HEK293 (cell line): ENCODE measurements at regions not wholly inside any gene's neighbourhood (a gene's known extent, or its start where the extent isn't known, plus 50 kb on each side); places are given as distances from the start of the nearest gene placed in this dataset.

ENCODE experiments used
- CTCF ChIA-PET: fragments of 350-600 bp; formaldehyde crosslinking; extraction: SDS; loops from one replicate; lab custom pipeline; 2021; ENCODE audit warnings: antibody characterized with exemption; lab: Yijun Ruan, JAX
- POLR2A ChIA-PET: fragments of 300-600 bp; formaldehyde crosslinking; extraction: SDS; loops from one replicate; lab custom pipeline; 2020; ENCODE audit warnings: antibody characterized with exemption, inconsistent platforms; lab: Yijun Ruan, JAX
- H3K27ac ChIP-seq: fragments of 200-500 bp; sonication (Bioruptor generic); 2 replicates; pipeline ENCODE4 v1.5.1; 2014; ENCODE audit warnings: low read depth, low read length, control low read depth, inconsistent platforms; ENCODE audit errors: extremely low read depth
- H3K36me3 ChIP-seq, 2 experiments: fragments of 200-500 bp in 1 of 2; sonication (Bioruptor generic) in 1 of 2; 1 replicate in 1 of 2; 2 replicates in 1 of 2; pipeline ENCODE4 v1.5.1; 2014 to 2017; ENCODE audit warnings: inconsistent platforms in 2 of 2, low read length in 2 of 2; ENCODE audit not compliant: control insufficient read depth in 2 of 2, insufficient read depth in 1 of 2
- H3K4me1 ChIP-seq: fragments of 200-500 bp; sonication (Bioruptor generic); 2 replicates; pipeline ENCODE4 v1.5.1; 2014; ENCODE audit warnings: mild to moderate bottlenecking, low read length, inconsistent platforms; ENCODE audit not compliant: control insufficient read depth, insufficient read depth
- H3K4me3 ChIP-seq: 2 replicates; pipeline ENCODE4 v1.5.1; 2011; ENCODE audit warnings: low read depth, mild to moderate bottlenecking, control low read depth, low read length, moderate library complexity
- H3K9me3 ChIP-seq: fragments of 200-500 bp; sonication (Bioruptor generic); 2 replicates; pipeline ENCODE4 v1.5.1; 2014; ENCODE audit warnings: low read depth, low read length, inconsistent platforms; ENCODE audit not compliant: control insufficient read depth, insufficient read depth
- ATF2 ChIP-seq: fragments of 450-650 bp; formaldehyde crosslinking; IDR thresholded peaks from 2 replicates; pipeline ENCODE4 v1.5.1; 2016; ENCODE audit warnings: missing biosample characterization, missing genetic modification characterization, low read depth
- KLF8 ChIP-seq: fragments of 450-650 bp; formaldehyde crosslinking; IDR thresholded peaks from 2 replicates; pipeline ENCODE4 v1.5.1; 2016; ENCODE audit warnings: missing biosample characterization, missing genetic modification characterization
- MZF1 ChIP-seq: fragments of 450-650 bp; formaldehyde crosslinking; IDR thresholded peaks from 2 replicates; pipeline ENCODE4 v1.5.1; 2017; ENCODE audit warnings: missing biosample characterization, missing genetic modification characterization, borderline replicate concordance
- OVOL3 ChIP-seq: fragments of 450-650 bp; formaldehyde crosslinking; IDR thresholded peaks from 2 replicates; pipeline ENCODE4 v1.5.1; 2016; ENCODE audit warnings: missing biosample characterization, missing genetic modification characterization
- PRDM1 ChIP-seq: fragments of 450-650 bp; formaldehyde crosslinking; IDR thresholded peaks from 2 replicates; pipeline ENCODE4; 2016; ENCODE audit warnings: missing biosample characterization, missing genetic modification characterization
- WT1 ChIP-seq: fragments of 450-650 bp; formaldehyde crosslinking; IDR thresholded peaks from 2 replicates; pipeline ENCODE4 v1.5.1; 2016; ENCODE audit warnings: missing biosample characterization, missing genetic modification characterization
- ZBTB20 ChIP-seq: fragments of 450-650 bp; formaldehyde crosslinking; IDR thresholded peaks from 2 replicates; pipeline ENCODE4 v1.5.1; 2016; ENCODE audit warnings: missing biosample characterization, missing genetic modification characterization
- ZBTB21 ChIP-seq: fragments of 450-650 bp; formaldehyde crosslinking; IDR thresholded peaks from 2 replicates; pipeline ENCODE4 v1.5.1; 2017; ENCODE audit warnings: missing biosample characterization, missing genetic modification characterization
- ZBTB48 ChIP-seq: fragments of 450-650 bp; formaldehyde crosslinking; IDR thresholded peaks from 2 replicates; pipeline ENCODE4 v1.5.1; 2016; ENCODE audit warnings: missing biosample characterization, missing genetic modification characterization
- ZBTB49 ChIP-seq: fragments of 450-650 bp; formaldehyde crosslinking; IDR thresholded peaks from 2 replicates; pipeline ENCODE4 v1.5.1; 2016; ENCODE audit warnings: missing biosample characterization, missing genetic modification characterization, low read depth
- ZBTB7A ChIP-seq: fragments of 450-650 bp; formaldehyde crosslinking; IDR thresholded peaks from 2 replicates; pipeline ENCODE4 v1.5.1; 2016; ENCODE audit warnings: low read depth, missing biosample characterization, missing genetic modification characterization
- ZNF114 ChIP-seq: fragments of 450-650 bp; formaldehyde crosslinking; IDR thresholded peaks from 2 replicates; pipeline ENCODE4 v1.5.0; 2017; ENCODE audit warnings: missing biosample characterization, missing genetic modification characterization
- ZNF155 ChIP-seq: fragments of 450-650 bp; formaldehyde crosslinking; IDR thresholded peaks from 2 replicates; pipeline ENCODE4 v1.5.1; 2016; ENCODE audit warnings: missing biosample characterization, missing genetic modification characterization
- ZNF202 ChIP-seq: fragments of 450-650 bp; formaldehyde crosslinking; IDR thresholded peaks from 2 replicates; pipeline ENCODE4 v1.5.1; 2016; ENCODE audit warnings: missing biosample characterization, missing genetic modification characterization, borderline replicate concordance
- ZNF221 ChIP-seq: fragments of 450-650 bp; formaldehyde crosslinking; IDR thresholded peaks from 2 replicates; pipeline ENCODE4 v1.5.1; 2017; ENCODE audit warnings: missing biosample characterization, missing genetic modification characterization, borderline replicate concordance
- ZNF354C ChIP-seq: fragments of 450-650 bp; formaldehyde crosslinking; IDR thresholded peaks from 2 replicates; pipeline ENCODE4 v1.5.1; 2016; ENCODE audit warnings: missing biosample characterization, missing genetic modification characterization, low read depth, borderline replicate concordance
- ZNF423 ChIP-seq: fragments of 450-650 bp; formaldehyde crosslinking; IDR thresholded peaks from 2 replicates; pipeline ENCODE4 v1.5.1; 2016; ENCODE audit warnings: missing biosample characterization, missing genetic modification characterization
- ZNF501 ChIP-seq: fragments of 450-650 bp; formaldehyde crosslinking; IDR thresholded peaks from 2 replicates; pipeline ENCODE4 v1.5.1; 2016; ENCODE audit warnings: missing biosample characterization, missing genetic modification characterization
- ZNF768 ChIP-seq: fragments of 450-650 bp; formaldehyde crosslinking; IDR thresholded peaks from 2 replicates; pipeline ENCODE4 v1.5.1; 2018; ENCODE audit warnings: missing biosample characterization, mild to moderate bottlenecking, missing genetic modification characterization
- ZNF776 ChIP-seq: fragments of 450-650 bp; formaldehyde crosslinking; IDR thresholded peaks from 2 replicates; pipeline ENCODE4 v1.5.0; 2017; ENCODE audit warnings: missing biosample characterization, missing genetic modification characterization, borderline replicate concordance
- ZNF791 ChIP-seq: fragments of 450-650 bp; formaldehyde crosslinking; IDR thresholded peaks from 2 replicates; pipeline ENCODE4 v1.5.1; 2016; ENCODE audit warnings: missing biosample characterization, missing genetic modification characterization
- TF ChIP-seq, protein P1 (sequence below): fragments of 450-650 bp; formaldehyde crosslinking; IDR thresholded peaks from 2 replicates; pipeline ENCODE4 v1.5.1; 2016; ENCODE audit warnings: missing biosample characterization, missing genetic modification characterization

DNA sequence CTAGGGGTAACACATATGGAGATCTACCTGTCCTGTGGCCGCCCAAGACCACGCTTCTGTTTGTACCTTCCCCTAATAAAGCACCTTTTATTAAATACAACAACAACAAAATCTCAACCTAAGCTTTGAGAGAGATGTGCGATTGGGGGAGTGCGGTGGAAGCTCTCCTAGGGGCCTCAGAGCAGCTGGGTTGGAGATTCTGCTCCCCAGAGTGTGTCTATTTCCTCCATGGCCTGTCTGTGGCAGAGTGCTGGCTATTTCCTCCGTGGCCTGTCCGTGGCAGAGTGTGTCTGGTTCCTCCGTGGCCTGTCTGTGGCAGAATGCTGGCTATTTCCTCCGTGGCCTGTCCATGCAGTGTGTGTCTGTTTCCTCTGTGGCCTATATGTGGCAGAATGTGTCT is 139.3 kb upstream of the IPO9 start:
- H3K36me3 ChIP-seq, result no peaks in the 10 kb centered on the region
- H3K4me3 ChIP-seq, result no peak overlapping the region
- no peak overlapping the region for H3K27ac ChIP-seq
- H3K9me3 ChIP-seq, result no peaks in the 10 kb centered on the region
- no peak for TF ChIP-seq ZNF768 (tag by site-specific recombination)
- TF ChIP-seq, all 188 proteins: peak for 0
- peaks cover 10% of the 10 kb centered on the region for H3K4me1 ChIP-seq
- ChIA-PET POLR2A (no interaction called here), CTCF (interaction anchor here (0.6 to 1.2 kb wide), 2 partner anchors 14 to 158 kb away, joined by 3 to 4 read pairs; no protein-coding TSS in a partner anchor)

DNA sequence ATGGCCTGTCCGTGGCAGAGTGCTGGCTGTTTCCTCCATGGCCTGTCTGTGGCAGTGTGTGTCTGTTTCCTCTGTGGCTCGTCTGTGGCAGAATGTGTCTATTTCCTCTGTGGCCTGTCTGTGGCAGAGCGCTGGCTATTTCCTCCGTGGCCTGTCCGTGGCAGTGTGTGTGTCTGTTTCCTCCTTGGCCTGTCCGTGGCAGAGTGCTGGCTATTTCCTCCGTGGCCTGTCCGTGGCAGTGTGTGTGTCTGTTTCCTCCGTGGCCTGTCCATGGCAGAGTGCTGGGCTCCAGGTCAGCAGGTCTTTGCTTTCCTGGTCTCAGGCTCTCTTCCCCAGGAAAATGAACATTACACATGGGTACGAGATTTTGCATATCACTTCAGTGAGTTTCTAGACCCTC is 138.4 kb upstream of the IPO9 start:
- CTCF ChIA-PET, result interaction anchor here (0.7 kb wide), 1 partner anchor 29 kb away, joined by 4 read pairs; no protein-coding TSS in a partner anchor
- no peak for TF ChIP-seq ZBTB21 (tag by site-specific recombination)
- TF ChIP-seq ZNF423 (tag by site-specific recombination), result no peak
- no peak for TF ChIP-seq PRDM1 (tag by site-specific recombination)
- TF ChIP-seq, protein P1, sequence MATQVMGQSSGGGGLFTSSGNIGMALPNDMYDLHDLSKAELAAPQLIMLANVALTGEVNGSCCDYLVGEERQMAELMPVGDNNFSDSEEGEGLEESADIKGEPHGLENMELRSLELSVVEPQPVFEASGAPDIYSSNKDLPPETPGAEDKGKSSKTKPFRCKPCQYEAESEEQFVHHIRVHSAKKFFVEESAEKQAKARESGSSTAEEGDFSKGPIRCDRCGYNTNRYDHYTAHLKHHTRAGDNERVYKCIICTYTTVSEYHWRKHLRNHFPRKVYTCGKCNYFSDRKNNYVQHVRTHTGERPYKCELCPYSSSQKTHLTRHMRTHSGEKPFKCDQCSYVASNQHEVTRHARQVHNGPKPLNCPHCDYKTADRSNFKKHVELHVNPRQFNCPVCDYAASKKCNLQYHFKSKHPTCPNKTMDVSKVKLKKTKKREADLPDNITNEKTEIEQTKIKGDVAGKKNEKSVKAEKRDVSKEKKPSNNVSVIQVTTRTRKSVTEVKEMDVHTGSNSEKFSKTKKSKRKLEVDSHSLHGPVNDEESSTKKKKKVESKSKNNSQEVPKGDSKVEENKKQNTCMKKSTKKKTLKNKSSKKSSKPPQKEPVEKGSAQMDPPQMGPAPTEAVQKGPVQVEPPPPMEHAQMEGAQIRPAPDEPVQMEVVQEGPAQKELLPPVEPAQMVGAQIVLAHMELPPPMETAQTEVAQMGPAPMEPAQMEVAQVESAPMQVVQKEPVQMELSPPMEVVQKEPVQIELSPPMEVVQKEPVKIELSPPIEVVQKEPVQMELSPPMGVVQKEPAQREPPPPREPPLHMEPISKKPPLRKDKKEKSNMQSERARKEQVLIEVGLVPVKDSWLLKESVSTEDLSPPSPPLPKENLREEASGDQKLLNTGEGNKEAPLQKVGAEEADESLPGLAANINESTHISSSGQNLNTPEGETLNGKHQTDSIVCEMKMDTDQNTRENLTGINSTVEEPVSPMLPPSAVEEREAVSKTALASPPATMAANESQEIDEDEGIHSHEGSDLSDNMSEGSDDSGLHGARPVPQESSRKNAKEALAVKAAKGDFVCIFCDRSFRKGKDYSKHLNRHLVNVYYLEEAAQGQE (tag by site-specific recombination), result no peak
- TF ChIP-seq ZNF202 (tag by site-specific recombination), result no peak
- TF ChIP-seq ZNF501, result no peak
- TF ChIP-seq ZNF791 (tag by site-specific recombination), result no peak
- TF ChIP-seq ZNF114 (tag by site-specific recombination), result no peak
- TF ChIP-seq ZNF354C (tag by site-specific recombination), result no peak
- no peak for TF ChIP-seq ATF2
- TF ChIP-seq ZNF155 (tag by site-specific recombination), result no peak
- no peak for TF ChIP-seq ZBTB48 (tag by site-specific recombination)
- no peak for TF ChIP-seq ZBTB20 (tag by site-specific recombination)
- TF ChIP-seq, all 188 proteins: peak for 0
- Histone ChIP-seq H3K27ac (no peak overlapping the region), H3K4me1 (peaks cover 10% of the 10 kb centered on the region), H3K4me3 (no peak overlapping the region), H3K36me3 (no peaks in the 10 kb centered on the region), H3K9me3 (no peaks in the 10 kb centered on the region)
- POLR2A ChIA-PET, result no interaction called here

DNA sequence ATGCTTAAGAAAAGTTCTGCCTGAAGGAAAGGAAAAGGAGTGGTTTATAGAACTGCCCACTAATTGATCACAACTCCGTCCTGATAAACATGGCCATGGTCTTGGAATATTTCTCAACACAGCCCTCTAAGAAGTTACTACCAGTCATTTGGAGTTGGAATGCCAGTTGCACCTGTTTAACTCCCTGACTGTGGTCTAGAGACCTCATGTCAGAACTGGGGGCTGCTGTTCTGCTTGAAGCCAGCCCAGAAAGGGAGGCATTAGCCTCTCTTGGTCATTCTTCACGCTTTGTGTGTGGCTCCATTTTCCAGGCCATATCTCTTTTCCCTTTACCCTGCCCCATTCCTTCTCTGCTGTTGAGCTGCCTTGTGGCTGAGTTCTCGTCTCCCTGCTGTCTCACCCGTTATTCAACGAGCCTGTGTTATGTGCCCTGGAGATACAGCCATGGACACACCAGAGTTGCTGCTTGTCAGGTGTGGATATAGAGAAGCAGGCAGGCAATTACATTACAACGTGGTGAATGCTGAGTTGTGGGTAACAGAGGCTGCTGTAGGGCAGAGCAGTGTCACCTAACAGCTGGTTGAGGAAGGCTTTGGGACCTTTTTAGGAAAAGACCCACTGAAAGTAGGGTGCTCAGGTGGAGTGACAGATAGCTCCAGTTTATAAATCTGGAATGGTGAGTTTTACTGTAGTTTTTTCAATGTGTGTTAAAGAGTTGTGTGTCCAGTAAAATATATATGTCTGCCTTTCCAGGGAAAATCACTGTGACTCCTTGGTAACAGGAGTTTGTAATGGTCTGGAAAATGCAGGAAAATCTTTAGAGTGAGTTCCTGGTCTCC is 137.0 kb upstream of the IPO9 start:
- Histone ChIP-seq H3K27ac (no peak overlapping the region), H3K9me3 (no peaks in the 10 kb centered on the region), H3K4me3 (no peak overlapping the region), H3K4me1 (peaks cover 4% of the 10 kb centered on the region; the same call in 1 of the 2 replicates), H3K36me3 (no peaks in the 10 kb centered on the region)
- ChIA-PET POLR2A (no interaction called here), CTCF (interaction anchor here (1.1 to 1.5 kb wide), 3 partner anchors 13 to 161 kb away, joined by 3 read pairs; no protein-coding TSS in a partner anchor)
- TF ChIP-seq MZF1, result no peak
- TF ChIP-seq OVOL3 (tag by site-specific recombination), result no peak
- TF ChIP-seq KLF8, result no peak
- no peak for TF ChIP-seq ZBTB49
- no peak for TF ChIP-seq WT1
- TF ChIP-seq ZNF776 (tag by site-specific recombination), result no peak
- no peak for TF ChIP-seq ZNF221 (tag by site-specific recombination)
- TF ChIP-seq ZBTB7A (tag by site-specific recombination), result no peak
